Suprapubic skin (tissue), 4 donors: ENCODE measurements at regions not wholly inside any gene's neighbourhood (a gene's known extent, or its start where the extent isn't known, plus 50 kb on each side); places are given as distances from the start of the nearest gene placed in this dataset.

Experiments
- EP300 ChIP-seq: sonication (generic); formaldehyde crosslinking; IDR thresholded peaks from one replicate; pipeline ENCODE4 v1.6.1; 2017; ENCODE audit warnings: antibody characterized with exemption
- POLR2A ChIP-seq, 2 donors: fragments of 450-650 bp; IDR thresholded peaks; one replicate each; pipeline ENCODE4 v1.6.1; 2017; ENCODE audit warnings: antibody characterized with exemption in 2 of 2, mild to moderate bottlenecking in 2 of 2, moderate library complexity in 2 of 2
- POLR2AphosphoS5 ChIP-seq, 3 donors: sonication (generic); formaldehyde crosslinking; IDR thresholded peaks; one replicate each; pipeline ENCODE4 v1.6.1; 2017; ENCODE audit warnings: antibody characterized with exemption in 3 of 3
- TF ChIP-seq, protein P1 (sequence below), 2 donors: fragments of 200-600 bp in 1 of 2; fragments of 450-650 bp in 1 of 2; sonication (generic) in 1 of 2; IDR thresholded peaks; one replicate each; pipeline ENCODE4 v1.5.1; 2016 to 2019; ENCODE audit warnings: antibody characterized with exemption in 2 of 2, mild to moderate bottlenecking in 1 of 2, moderate library complexity in 1 of 2

DNA sequence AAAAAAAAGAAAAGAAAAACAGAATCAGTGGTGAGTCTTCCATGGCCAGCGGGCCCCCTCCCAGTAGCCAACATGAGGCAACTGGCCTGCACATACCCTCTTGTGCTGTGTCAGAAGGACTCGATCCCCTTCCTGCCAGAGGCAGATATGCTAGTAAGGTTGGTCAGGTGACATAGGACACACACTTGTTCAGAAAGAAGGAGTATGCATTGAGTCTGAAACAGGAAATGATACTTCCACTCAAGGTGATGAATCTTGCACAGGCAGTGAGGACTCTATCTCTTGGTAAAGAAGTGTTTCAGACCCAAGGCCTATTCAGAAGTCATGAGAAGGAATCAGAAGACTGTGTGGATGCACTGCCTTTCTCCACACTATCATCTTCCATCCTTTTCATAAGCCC lies 269.7 kb upstream of the FAR2 start:
- TF ChIP-seq, protein P1, sequence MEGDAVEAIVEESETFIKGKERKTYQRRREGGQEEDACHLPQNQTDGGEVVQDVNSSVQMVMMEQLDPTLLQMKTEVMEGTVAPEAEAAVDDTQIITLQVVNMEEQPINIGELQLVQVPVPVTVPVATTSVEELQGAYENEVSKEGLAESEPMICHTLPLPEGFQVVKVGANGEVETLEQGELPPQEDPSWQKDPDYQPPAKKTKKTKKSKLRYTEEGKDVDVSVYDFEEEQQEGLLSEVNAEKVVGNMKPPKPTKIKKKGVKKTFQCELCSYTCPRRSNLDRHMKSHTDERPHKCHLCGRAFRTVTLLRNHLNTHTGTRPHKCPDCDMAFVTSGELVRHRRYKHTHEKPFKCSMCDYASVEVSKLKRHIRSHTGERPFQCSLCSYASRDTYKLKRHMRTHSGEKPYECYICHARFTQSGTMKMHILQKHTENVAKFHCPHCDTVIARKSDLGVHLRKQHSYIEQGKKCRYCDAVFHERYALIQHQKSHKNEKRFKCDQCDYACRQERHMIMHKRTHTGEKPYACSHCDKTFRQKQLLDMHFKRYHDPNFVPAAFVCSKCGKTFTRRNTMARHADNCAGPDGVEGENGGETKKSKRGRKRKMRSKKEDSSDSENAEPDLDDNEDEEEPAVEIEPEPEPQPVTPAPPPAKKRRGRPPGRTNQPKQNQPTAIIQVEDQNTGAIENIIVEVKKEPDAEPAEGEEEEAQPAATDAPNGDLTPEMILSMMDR (IDR thresholded peaks at IDR 0.05): no peak
- TF ChIP-seq POLR2A (IDR thresholded peaks at IDR 0.05) (no peak), EP300 (no peak), POLR2AphosphoS5 (IDR thresholded peaks at IDR 0.05) (no peak)
